SH-SY5Y (cell line): ENCODE measurements at regions not wholly inside any gene's neighbourhood (a gene's known extent, or its start where the extent isn't known, plus 50 kb on each side); places are given as distances from the start of the nearest gene placed in this dataset.

Experiments used
- GATA2 ChIP-seq: IDR thresholded peaks from 2 replicates; pipeline ENCODE4 v1.6.1; 2011; ENCODE audit warnings: mild to moderate bottlenecking, low read depth, low read length
- GATA3 ChIP-seq: IDR thresholded peaks from 2 replicates; pipeline ENCODE4 v1.6.1; 2011; ENCODE audit warnings: low read depth, mild to moderate bottlenecking, low read length, moderate library complexity

DNA sequence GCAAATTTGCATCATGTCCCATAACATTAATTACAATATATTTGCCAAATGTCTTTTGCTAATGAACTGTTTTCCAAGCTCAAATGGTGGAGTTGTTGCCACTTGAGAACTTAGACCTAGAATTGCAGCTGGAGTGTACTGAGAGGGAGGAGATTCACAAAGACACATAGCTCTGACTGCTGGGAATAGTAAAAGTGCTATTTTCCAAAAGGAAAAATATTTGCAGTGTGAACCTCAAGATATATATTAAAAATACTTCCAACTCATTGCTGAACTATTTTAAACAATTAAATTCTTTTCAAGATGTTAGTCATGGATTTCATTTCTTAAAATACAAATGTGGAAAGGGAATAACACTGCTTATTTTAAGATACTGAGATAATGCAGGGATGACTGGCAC lies 666.8 kb upstream of the ARPP21 start:
- no peak for TF ChIP-seq GATA2
- TF ChIP-seq GATA3, result no peak
